Activated CD8-positive, alpha-beta T cell treated with anti-CD3 and anti-CD28 coated beads for 36 hours (primary cell): ENCODE measurements at regions not wholly inside any gene's neighbourhood (a gene's known extent, or its start where the extent isn't known, plus 50 kb on each side); places are given as distances from the start of the nearest gene placed in this dataset.

Experiments used
- ATAC-seq: fragments of 200-7000 bp; cut with Tn5 transposase; one replicate; pipeline ENCODE4 v1.10.0; 2021; ENCODE audit warnings: mild to moderate bottlenecking, moderate library complexity
- CTCF ChIA-PET: fragments of 350-600 bp; sonication (Branson Sonifier 250); formaldehyde crosslinking; loops from one replicate; lab custom pipeline; 2021; ENCODE audit warnings: antibody characterized with exemption; lab: Charles Lee
- POLR2A ChIA-PET: fragments of 350-600 bp; sonication (Branson Sonifier 250); formaldehyde crosslinking; loops from one replicate; lab custom pipeline; 2021; ENCODE audit warnings: antibody characterized with exemption; lab: Charles Lee
- DNase-seq: peaks from one replicate; pipeline ENCODE4 v3.0.0-alpha.2; 2020
- H3K27ac Mint-ChIP-seq: one replicate; pipeline ENCODE4 v1.8.0; 2021; ENCODE audit warnings: mild to moderate bottlenecking, mixed read lengths
- H3K27me3 Mint-ChIP-seq: one replicate; pipeline ENCODE4 v1.8.0; 2021; ENCODE audit warnings: mixed read lengths
- H3K36me3 Mint-ChIP-seq: one replicate; pipeline ENCODE4 v1.8.0; 2021; ENCODE audit warnings: low read depth, mixed read lengths
- H3K4me1 Mint-ChIP-seq: one replicate; pipeline ENCODE4 v1.8.0; 2021; ENCODE audit warnings: low read depth, mixed read lengths
- H3K4me3 Mint-ChIP-seq: one replicate; pipeline ENCODE4 v1.8.0; 2021; ENCODE audit warnings: mild to moderate bottlenecking, moderate library complexity, mixed read lengths
- H3K9me3 Mint-ChIP-seq: one replicate; pipeline ENCODE4 v1.8.0; 2021; ENCODE audit warnings: mixed read lengths
- intact Hi-C: fragments of 100-400 bp; cut with micrococcal nuclease; formaldehyde crosslinking; loops from one replicate; pipeline ENCODE4 v1.10.0; 2022
- TF ChIP-seq, protein P1 (sequence below): fragments of 200-600 bp; IDR thresholded peaks from one replicate; pipeline ENCODE4 v1.8.0; 2022; ENCODE audit warnings: antibody characterized with exemption, mild to moderate bottlenecking

DNA sequence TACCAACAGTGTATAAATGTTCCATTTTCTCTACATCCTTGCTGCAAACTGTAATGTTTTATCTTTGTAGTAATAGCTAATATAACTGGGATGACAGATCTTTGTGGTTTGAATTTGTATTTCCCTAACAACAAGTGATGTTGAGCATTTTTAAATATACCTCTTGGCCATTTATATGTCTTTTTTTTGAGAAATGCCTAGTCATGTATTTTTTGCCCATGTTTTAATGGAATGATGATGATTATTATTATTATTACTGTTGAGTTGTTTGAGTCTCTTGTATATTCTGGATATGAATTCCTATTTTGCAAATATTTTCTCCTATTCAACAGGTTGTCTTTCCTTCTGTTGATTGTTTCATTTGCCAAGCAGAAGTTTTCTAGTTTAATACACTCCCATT is 654.9 kb downstream of the ZPLD1 start:
- ChIA-PET POLR2A (no interaction called here), CTCF (no interaction called here)
- H3K4me3 Mint-ChIP-seq = no peak overlapping the region
- TF ChIP-seq, protein P1, sequence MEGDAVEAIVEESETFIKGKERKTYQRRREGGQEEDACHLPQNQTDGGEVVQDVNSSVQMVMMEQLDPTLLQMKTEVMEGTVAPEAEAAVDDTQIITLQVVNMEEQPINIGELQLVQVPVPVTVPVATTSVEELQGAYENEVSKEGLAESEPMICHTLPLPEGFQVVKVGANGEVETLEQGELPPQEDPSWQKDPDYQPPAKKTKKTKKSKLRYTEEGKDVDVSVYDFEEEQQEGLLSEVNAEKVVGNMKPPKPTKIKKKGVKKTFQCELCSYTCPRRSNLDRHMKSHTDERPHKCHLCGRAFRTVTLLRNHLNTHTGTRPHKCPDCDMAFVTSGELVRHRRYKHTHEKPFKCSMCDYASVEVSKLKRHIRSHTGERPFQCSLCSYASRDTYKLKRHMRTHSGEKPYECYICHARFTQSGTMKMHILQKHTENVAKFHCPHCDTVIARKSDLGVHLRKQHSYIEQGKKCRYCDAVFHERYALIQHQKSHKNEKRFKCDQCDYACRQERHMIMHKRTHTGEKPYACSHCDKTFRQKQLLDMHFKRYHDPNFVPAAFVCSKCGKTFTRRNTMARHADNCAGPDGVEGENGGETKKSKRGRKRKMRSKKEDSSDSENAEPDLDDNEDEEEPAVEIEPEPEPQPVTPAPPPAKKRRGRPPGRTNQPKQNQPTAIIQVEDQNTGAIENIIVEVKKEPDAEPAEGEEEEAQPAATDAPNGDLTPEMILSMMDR = no peak
- intact Hi-C loops = no loop called here
- H3K9me3 Mint-ChIP-seq = peaks cover 5% of the 10 kb centered on the region
- H3K27me3 Mint-ChIP-seq = no peaks in the 10 kb centered on the region
- no peaks in the 10 kb centered on the region for H3K36me3 Mint-ChIP-seq
- no peak overlapping the region for H3K27ac Mint-ChIP-seq
- DNase-seq (no peak), ATAC-seq (no peak)
- H3K4me1 Mint-ChIP-seq = no peaks in the 10 kb centered on the region

DNA sequence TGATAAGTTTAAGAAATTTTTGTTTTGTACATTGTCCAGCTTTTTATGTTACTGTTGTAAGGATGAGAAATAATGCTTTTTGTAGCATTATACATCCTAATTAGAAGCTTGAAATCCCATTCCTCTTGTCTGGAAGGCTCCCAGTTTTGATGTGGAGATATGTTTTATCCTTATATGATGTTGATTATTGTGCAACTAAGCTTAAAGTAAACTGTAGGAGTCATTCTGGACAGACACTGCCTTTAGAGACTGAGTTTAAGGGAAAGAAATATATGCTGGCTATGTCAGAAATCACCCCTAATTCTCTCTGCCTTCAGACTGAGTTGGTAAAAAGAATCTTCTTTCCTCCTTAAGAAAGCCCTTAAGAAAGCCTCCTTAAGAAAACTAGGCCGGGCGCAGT is 670.4 kb downstream of the ZPLD1 start:
- H3K27ac Mint-ChIP-seq = no peak overlapping the region
- no peaks in the 10 kb centered on the region for H3K9me3 Mint-ChIP-seq
- TF ChIP-seq, protein P1 = no peak
- DNase-seq (no peak), ATAC-seq (no peak)
- no peaks in the 10 kb centered on the region for H3K4me1 Mint-ChIP-seq
- H3K36me3 Mint-ChIP-seq = no peaks in the 10 kb centered on the region
- H3K27me3 Mint-ChIP-seq = no peaks in the 10 kb centered on the region
- POLR2A ChIA-PET = no interaction called here
- H3K4me3 Mint-ChIP-seq = no peak overlapping the region
- intact Hi-C loops = no loop called here
- CTCF ChIA-PET = no interaction called here

DNA sequence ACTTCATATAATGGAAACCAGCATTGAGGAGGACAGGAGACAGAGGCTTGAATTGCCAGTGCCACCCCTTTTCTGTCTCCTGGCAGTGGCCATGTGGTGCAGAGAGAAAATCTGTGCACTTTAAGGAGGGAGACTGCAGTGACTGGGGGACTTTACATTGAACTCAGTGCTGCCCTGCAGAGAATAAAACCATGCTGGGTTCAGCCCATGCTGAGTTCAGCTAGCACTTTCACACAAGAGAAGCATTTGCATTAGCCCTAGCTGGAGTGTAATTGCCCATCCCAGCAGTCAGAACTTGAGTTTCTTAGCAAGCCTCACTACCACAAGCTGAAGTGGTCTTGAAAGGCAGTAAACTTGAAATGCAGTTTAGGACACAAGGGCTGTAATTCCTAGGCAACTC is 677.5 kb downstream of the ZPLD1 start:
- ChIA-PET CTCF (no interaction called here), POLR2A (no interaction called here)
- Mint-ChIP-seq H3K27me3 (no peaks in the 10 kb centered on the region), H3K27ac (no peak overlapping the region), H3K36me3 (no peaks in the 10 kb centered on the region), H3K4me3 (no peak overlapping the region), H3K9me3 (no peaks in the 10 kb centered on the region), H3K4me1 (no peaks in the 10 kb centered on the region)
- TF ChIP-seq, protein P1 = no peak
- intact Hi-C loops = no loop called here
- ATAC-seq (no peak), DNase-seq (no peak)

DNA sequence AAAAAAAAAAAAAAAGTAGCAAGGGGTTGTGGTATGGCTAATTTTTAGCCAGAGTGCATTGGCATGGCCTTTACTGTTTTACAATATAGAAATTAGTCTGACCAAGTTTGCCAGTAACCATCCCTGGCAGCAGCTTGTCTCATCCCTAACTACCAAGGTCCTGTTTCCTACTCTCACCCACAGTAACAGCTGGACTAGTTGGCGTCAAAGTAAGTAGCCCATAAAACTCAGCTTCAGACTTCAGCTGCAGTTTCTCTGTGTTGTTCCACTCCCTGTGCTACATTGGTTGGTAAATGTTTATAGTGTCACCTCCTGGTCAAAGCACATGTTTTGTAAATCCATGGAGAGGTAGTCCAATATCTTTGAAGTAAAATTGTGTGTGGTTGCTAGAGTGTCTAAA is 691.3 kb downstream of the ZPLD1 start:
- no peaks in the 10 kb centered on the region for H3K36me3 Mint-ChIP-seq
- no peaks in the 10 kb centered on the region for H3K27me3 Mint-ChIP-seq
- ChIA-PET CTCF (no interaction called here), POLR2A (no interaction called here)
- DNase-seq = no peak
- TF ChIP-seq, protein P1 = no peak
- H3K4me3 Mint-ChIP-seq = no peak overlapping the region
- peaks cover 2% of the 10 kb centered on the region for H3K9me3 Mint-ChIP-seq
- ATAC-seq = no peak
- intact Hi-C loops = no loop called here
- H3K4me1 Mint-ChIP-seq = no peaks in the 10 kb centered on the region
- H3K27ac Mint-ChIP-seq = no peak overlapping the region

DNA sequence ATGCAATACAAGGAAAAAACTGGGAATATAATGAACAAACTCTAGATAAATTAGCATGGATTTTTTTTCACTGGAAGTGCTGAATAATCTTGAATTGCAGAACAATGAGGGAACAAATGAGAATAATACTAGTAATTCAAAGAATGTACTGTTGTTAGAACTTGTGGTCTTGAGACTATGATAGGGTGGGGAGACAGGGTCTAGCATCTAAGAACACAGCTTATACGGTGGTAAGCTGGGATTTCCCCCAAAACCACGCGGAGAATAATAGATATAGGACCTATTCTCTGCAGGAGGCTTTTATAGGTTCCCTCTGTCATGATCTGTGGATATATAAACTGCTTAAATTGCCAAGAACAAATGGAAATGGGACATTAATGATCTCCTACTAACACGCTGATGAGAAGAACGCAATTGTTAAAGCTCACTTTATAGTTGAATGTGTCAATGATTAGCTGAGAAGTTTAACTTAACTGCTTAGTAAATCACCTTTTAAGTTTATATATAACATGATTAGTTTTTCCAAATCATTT is 692.3 kb downstream of the ZPLD1 start:
- H3K9me3 Mint-ChIP-seq = peaks cover 2% of the 10 kb centered on the region
- POLR2A ChIA-PET = no interaction called here
- CTCF ChIA-PET = no interaction called here
- intact Hi-C loops = no loop called here
- H3K27me3 Mint-ChIP-seq = no peaks in the 10 kb centered on the region
- H3K4me3 Mint-ChIP-seq = no peak overlapping the region
- ATAC-seq (no peak), DNase-seq (no peak)
- no peaks in the 10 kb centered on the region for H3K36me3 Mint-ChIP-seq
- TF ChIP-seq, protein P1 = no peak
- H3K27ac Mint-ChIP-seq = no peak overlapping the region
- no peaks in the 10 kb centered on the region for H3K4me1 Mint-ChIP-seq
